ENCODE measurements at regions not wholly inside any gene's neighbourhood (a gene's known extent, or its start where the extent isn't known, plus 50 kb on each side); places are given as distances from the start of the nearest gene placed in this dataset.

- Histone ChIP-seq H3K4me3 (no peak overlapping the region), H3K27ac (no peak overlapping the region), H3K4me1 (no peaks in the 10 kb centered on the region), H3K27me3 (no peaks in the 10 kb centered on the region), H3K9me3 (no peaks in the 10 kb centered on the region), H3K36me3 (no peaks in the 10 kb centered on the region)
- no peak for ATAC-seq (ENCODE audit: low FRiP score in 2 of 2)
- no peak for DNase-seq
- 71 to 86% methylated on average over 3 of the region's 3 CpGs for WGBS, 2 donors
- TF ChIP-seq POLR2AphosphoS5 (IDR thresholded peaks at IDR 0.05) (no peak), CTCF (IDR thresholded peaks at IDR 0.05) (no peak), POLR2A (IDR thresholded peaks at IDR 0.05) (no peak), EP300 (IDR thresholded peaks at IDR 0.05) (no peak)
Observed at GRCh38 chrX:122567911-122568310, 616.2 kb upstream of the GRIA3 start.

DNA sequence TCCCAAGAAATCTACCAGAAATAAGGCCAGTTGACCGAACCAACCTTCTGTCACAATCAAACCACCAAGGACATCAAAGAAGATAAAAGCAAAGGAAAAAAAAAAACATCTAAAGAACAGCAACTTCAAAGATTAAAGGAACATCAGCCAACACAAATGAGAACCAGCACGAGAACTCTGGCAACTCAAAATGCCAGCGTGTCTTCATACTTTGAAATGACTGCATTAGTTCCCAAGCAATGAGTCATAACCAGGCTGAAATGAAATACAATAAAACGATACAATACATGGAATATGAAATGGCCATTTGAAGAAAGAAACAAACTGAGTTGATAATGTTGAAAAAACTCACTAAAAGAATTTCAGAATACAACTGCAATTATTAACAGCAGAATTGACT is 611.6 kb upstream of the GRIA3 start:
- DNase-seq (no peak), ATAC-seq (ENCODE audit: low FRiP score in 2 of 2) (no peak)
- WGBS, 2 donors = 79 to 87% methylated on average over 4 of the region's 4 CpGs
- Histone ChIP-seq H3K9me3 (no peaks in the 10 kb centered on the region), H3K4me1 (no peaks in the 10 kb centered on the region), H3K4me3 (no peak overlapping the region), H3K27me3 (no peaks in the 10 kb centered on the region), H3K27ac (no peak overlapping the region), H3K36me3 (no peaks in the 10 kb centered on the region)
- TF ChIP-seq POLR2A (IDR thresholded peaks at IDR 0.05) (no peak), CTCF (IDR thresholded peaks at IDR 0.05) (no peak), EP300 (IDR thresholded peaks at IDR 0.05) (no peak), POLR2AphosphoS5 (IDR thresholded peaks at IDR 0.05) (no peak)

- 84 to 98% methylated on average over 2 of the region's 2 CpGs for WGBS, 2 donors
- no peaks in the 10 kb centered on the region for H3K27me3 ChIP-seq
- H3K4me1 ChIP-seq = no peaks in the 10 kb centered on the region
- no peak for TF ChIP-seq POLR2A (IDR thresholded peaks at IDR 0.05)
- TF ChIP-seq EP300 (IDR thresholded peaks at IDR 0.05) = no peak
- no peak for TF ChIP-seq POLR2AphosphoS5 (IDR thresholded peaks at IDR 0.05)
- TF ChIP-seq CTCF (IDR thresholded peaks at IDR 0.05) = no peak
- H3K9me3 ChIP-seq = no peaks in the 10 kb centered on the region
- DNase-seq = no peak
- H3K4me3 ChIP-seq = no peak overlapping the region
- H3K36me3 ChIP-seq = no peaks in the 10 kb centered on the region
- no peak for ATAC-seq (ENCODE audit: low FRiP score in 2 of 2)
- no peak overlapping the region for H3K27ac ChIP-seq
Observed at GRCh38 chrX:122579036-122579435, 605.0 kb upstream of the GRIA3 start.

DNA sequence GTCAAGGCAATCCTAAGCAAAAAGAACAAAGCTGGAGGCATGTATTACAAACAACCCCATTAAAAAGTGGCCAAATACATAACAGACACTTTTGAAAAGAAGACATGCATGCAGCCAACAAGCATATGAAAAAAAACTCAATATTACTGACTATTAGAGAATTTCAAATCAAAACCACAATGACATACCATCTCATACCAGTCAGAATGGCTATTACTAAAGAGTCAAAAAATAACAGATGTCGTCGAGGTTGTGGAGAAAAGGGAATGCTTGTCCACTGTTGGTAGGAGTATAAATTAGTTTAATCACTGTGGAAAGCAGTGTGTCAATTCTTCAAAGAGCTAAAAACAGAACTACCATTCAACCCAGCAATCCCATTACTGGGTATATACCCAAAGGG is 604.6 kb upstream of the GRIA3 start:
- 89 to 92% methylated on average over 2 of the region's 2 CpGs for WGBS, 2 donors

More for the DNA sequence above, 604.6 kb upstream of the GRIA3 start:
- Histone ChIP-seq H3K9me3 (no peaks in the 10 kb centered on the region), H3K4me3 (no peak overlapping the region), H3K27ac (no peak overlapping the region), H3K4me1 (no peaks in the 10 kb centered on the region), H3K36me3 (no peaks in the 10 kb centered on the region), H3K27me3 (no peaks in the 10 kb centered on the region)
- ATAC-seq (ENCODE audit: low FRiP score in 2 of 2) = no peak
- no peak for DNase-seq
- TF ChIP-seq CTCF (IDR thresholded peaks at IDR 0.05) (no peak), POLR2AphosphoS5 (IDR thresholded peaks at IDR 0.05) (no peak), POLR2A (IDR thresholded peaks at IDR 0.05) (no peak), EP300 (IDR thresholded peaks at IDR 0.05) (no peak)
